ENCODE measurements at regions not wholly inside any gene's neighbourhood (a gene's known extent, or its start where the extent isn't known, plus 50 kb on each side); places are given as distances from the start of the nearest gene placed in this dataset.
"Not testable (repeated sequence)": the region's sequence is repeated elsewhere in the genome, so short reads cannot be mapped to it uniquely, and the experiment has no call there.

- DNase-seq, result no peak
These were observed 337.1 kb upstream of the CA10 start for GRCh38 chr17:52495646-52496045.

DNA sequence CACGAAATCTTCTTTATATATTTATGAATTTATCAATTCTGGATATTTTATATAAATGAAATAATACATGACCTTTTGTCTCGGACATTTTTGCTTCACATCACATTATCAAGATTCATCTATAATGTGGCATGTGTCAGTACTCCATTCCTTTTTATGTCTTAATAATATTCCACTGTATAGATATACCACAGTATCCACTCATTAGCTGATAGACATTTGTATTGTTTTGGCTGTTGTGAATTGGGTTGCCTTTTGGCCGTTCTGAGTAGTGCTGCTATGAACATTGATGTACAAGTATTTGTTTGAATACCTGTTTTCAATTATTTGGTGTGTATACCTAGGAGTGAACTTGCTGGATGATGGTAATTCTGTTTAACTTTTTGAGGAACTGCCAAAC, 323.8 kb upstream of the CA10 start:
- no peak for DNase-seq

- no peak for DNase-seq
These were observed 319.5 kb upstream of the CA10 start for GRCh38 chr17:52477824-52478699.

DNA sequence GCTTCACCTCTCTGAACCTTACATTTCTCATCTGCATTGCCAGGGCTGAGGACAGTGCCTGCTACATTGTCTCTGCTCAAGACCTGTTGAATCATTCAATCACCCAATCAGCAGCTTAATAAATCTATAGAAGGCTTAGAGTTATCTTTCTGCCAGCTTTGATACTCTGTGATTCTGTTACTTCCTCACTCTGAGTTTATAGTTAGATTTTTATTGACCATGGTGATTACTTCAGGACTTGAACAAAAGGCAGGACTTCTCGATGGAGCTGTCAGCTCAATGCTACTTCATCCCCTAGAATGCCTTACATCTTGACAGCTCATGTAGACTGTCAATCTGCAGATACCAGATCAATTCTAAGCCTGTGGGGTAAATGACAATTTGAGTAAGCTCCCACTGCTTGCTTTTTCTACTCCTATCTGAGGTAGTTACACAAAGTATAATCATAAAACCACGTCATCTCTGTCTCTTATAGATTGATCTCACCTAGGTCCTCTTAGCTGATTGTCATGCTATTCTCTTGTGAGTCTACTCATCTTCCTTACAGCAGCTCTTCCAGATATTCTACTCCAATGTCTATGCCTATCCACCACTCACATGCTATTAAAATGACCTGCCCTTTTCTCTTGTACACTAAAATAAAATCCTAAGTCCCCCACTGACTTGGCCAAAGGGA, 318.3 kb upstream of the CA10 start:
- no peak for DNase-seq

GRCh38 chr17:52470553-52470952, 312.0 kb upstream of the CA10 start:
- DNase-seq, result no peak

DNA sequence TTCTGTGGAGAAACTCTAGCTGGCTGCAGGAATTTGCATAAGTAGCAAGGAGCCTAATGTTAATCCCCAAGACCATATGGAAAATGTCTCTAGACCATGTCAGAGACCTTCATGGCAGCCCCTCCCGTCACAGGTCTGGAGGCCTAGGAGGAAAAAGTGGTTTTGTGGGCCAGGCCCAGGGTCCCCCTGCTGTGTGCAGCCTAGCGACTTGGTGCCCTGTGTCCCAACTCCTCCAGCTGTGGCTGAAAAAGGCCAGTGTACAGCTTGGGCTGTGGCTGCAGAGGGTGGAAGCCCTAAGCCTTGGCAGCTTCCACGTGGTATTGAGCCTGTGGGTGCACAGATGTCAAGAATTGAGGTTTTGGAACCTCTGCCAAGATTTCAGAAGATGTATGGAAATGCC, 306.9 kb upstream of the CA10 start:
- DNase-seq, result no peak

DNA sequence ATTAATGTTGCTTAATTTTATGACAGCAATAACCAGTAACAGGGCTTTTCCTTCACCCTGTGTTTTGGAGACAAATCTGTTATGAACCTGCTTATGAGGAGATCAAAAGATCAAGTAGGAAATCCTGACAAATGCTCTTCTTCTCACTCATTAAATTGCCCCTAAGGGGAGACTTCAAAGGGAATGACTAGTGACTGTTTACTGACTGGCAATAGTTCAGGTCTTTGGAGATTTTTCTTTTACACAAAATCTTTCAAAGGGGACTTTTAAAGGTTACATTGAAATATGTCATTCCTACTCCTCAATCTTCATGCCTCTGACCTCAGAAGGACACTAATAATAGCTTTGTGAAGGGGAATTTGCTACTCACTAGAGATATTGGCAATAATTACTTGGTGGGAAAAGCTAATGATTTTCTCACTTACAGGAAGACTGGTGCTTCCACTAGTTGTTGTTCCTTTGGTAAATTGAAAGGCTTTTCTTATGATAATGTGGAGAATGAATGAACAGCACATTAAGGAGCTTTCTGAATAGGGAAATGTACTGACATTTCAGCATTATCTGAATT, 292.9 kb upstream of the CA10 start:
- DNase-seq, result no peak

DNA sequence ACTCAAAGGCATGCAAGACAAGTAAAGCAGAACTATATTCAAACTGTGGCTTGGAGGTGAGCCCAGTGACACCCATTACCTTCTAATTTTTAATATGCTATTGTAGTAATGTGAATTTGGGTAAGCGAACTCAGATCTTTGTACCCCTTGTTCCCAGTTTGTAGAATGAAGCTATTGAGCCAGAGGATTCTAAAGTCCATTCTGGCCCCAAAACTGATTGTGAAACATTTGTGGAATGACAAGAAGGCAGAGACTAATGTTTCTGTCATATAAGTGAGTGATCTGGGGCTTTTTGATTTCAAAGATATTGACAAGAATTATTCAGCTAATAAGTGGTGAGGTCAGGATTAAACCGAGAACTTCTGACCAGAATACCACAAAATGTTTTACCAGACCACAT, 283.8 kb upstream of the CA10 start:
- DNase-seq, result no peak

- DNase-seq, result no peak
These were observed 262.1 kb upstream of the CA10 start for GRCh38 chr17:52420555-52421078.

- DNase-seq, result peak; percentile 93
These were observed 260.7 kb upstream of the CA10 start for GRCh38 chr17:52419229-52419641.

DNA sequence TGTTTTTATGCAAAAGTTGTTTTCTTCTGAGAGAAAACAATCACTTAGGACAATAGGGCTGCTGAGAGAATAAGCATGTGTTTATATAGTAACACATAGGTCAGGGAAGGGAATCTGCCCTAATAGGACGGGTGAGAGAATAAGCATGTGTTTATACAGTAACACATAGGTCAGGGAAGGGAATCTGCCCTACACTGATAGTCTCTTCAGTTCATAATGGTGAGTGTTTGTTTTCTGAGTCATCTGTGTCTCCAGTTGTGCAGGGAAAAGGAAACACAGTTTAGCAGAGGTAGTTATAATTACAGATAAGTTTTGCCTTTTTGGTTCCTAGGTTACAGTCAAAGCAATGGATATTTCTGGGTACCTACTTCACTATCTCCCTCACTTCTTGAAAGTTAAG, 252.3 kb upstream of the CA10 start:
- peak; percentile 76 for DNase-seq

- not testable (repeated sequence) for DNase-seq
These were observed 250.7 kb upstream of the CA10 start for GRCh38 chr17:52409222-52409621.

DNA sequence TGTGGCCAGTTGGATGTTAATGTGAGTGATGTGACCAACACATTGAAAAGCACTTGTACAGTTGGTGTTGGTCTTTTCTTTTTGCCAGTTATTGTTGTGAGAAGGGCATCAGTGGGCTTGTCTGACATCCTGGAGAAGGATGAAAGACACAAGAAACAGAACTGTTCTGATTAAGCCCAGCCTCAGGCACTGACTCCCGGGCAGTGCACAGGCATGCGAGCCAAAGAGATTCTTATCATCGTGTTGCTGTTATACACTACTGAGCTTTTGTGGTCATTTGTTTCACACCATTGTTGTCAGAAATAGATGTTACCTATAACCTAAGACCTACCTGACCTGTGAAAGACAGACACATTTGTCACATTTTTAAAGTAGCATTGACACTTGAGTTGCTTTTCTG, 236.8 kb upstream of the CA10 start:
- DNase-seq, result no peak

GRCh38 chr17:52390422-52390821, 231.9 kb upstream of the CA10 start:
- no peak for DNase-seq

DNA sequence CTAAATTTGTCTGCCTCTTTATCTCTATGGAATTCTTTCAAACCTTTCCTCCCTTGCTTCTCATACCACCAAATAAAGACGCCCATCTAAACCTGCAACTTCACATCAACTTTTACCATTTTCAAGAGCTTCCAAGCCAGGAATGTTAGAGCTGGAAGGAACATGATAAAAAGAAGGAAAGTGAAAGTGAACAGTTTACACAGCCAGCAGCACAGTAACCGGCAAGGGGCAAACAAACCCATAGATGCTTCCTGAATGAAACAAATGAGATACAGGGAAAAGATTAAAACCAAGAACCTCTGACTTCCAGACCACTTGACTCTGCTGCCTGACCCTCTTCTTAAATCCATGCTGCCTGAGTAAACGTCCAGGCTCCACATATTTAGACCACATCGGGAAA, 231.1 kb upstream of the CA10 start:
- no peak for DNase-seq

- no peak for DNase-seq
These were observed 230.4 kb upstream of the CA10 start for GRCh38 chr17:52388941-52389340.

DNA sequence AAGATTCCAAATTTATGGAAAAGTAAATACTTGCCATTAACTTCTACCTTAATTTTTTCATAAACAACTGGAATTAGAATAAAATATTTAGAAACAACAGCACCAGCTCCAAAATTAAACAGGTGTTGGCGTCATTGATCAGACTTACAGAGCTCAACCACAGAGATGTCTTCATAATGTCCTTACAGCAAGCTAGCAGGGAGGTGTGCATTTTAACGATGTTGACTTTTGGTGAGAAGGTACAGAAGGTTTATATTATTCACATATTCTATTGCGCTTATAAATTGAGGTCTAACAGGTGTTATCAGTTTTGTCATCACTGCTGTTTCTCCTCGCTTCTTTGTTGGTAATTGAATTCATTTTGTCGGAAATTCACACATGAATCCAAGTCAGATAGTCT, 226.2 kb upstream of the CA10 start:
- peak; percentile 5 for DNase-seq

DNA sequence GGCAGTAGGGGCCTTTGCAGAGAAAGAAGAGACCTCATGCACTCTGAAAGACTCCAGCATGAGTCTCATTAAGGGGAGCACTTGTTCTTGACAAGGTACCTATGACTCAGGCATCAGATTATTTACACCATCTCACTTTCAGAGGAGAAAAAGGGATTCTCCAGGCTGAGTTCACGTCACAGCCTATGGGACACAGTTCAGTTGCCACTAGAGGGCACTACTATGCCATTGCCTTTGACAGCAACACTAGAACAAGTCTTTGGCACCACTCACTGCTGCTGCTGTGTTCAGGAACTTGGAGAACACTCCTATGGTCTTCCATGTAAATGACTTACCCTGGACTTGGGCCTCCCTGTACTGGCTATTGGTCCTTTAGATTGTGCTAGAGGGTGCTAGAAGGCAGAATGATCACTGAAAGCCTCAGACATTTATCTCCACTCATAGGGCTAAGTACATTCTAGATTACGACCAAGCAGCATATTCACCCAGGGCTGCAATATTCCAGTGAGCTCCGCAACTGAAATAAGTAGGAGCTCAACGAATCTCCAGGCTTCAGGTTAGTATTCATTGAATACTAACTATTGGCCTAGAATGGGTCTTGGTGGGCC, 225.1 kb upstream of the CA10 start:
- DNase-seq, result peak; percentile 69

DNA sequence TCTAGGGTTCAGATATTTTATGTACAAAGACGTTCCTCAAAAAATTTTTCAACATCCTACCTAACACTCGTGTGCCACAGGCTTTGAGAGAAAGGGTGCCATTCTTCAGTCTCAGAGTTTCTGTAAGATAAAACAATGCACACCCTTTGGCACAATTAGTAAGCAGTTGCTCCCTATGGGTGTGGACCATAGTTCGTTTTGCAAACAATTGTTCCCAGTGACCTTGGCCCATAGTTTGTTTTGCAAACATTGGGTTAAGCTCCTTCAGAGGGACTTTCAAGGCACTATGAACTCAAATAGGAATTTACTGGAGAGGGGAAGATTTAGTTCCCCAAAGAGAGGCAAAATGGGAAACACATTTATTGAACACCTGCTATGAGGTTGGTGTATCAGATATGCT, 220.3 kb upstream of the CA10 start:
- DNase-seq, result no peak

GRCh38 chr17:52376137-52376536, 217.6 kb upstream of the CA10 start:
- no peak for DNase-seq

DNA sequence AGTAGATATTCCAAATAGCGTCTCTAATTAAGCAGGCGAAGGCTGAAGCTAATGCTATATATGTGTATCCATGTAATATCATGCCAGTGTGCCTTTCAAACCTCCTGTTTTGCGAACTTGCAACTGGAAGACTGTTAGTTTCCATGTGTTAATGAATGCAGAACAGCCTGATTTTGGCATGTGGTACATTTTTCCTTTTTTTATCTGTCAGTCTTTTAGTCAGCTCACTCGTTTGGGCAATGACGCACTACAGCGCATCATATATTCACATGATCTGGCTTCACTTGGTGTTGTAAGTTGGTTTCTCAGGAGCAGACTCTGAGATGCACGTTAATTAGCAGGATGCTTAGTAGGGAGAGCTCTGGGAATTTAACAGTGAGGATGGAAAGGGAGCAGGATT, 210.4 kb upstream of the CA10 start:
- DNase-seq, result no peak

- no peak for DNase-seq
These were observed 199.3 kb upstream of the CA10 start for GRCh38 chr17:52357854-52358253.

DNA sequence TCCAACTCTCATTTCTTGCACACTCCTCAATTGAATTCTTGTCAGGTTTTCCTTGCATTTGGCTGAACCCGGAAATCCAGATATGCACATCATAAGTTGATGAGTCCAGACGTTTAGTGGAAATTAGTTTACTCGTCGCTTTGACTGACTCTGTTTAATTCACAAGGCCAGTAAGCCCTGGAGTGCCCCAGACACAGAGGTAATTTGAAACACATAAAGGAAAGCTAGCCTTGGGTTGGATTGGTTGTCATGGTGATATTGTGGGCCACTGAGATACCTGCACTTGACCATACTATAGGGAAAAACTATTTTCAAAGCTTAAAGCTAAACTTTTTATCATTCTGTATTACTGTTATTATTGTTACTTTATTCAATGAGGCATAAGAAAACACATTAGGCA, 178.3 kb upstream of the CA10 start:
- DNase-seq, result no peak

DNA sequence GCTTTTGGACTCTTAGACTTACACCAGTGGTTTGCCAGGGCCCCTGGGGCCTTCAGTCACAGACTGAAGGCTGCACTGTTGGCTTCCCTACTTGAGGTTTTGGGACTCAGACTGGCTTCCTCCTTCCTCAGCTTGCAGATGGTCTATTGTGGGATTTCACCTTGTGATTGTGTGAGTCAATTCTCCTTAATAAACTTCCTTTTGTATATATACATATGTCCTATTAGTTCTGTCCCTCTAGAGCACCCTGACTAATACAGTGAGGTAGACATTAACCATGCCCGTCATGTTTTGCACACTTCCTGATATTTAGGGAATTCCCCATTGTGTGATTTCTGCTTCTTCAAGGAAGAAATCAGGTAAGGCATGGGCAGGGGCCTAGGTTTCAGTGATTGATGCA, 147.8 kb upstream of the CA10 start:
- DNase-seq, result no peak
